Caco-2 (cell line): ENCODE measurements at regions not wholly inside any gene's neighbourhood (a gene's known extent, or its start where the extent isn't known, plus 50 kb on each side); places are given as distances from the start of the nearest gene placed in this dataset.
"Not testable (repeated sequence)": the region's sequence is repeated elsewhere in the genome, so short reads cannot be mapped to it uniquely, and the experiment has no call there.

ENCODE experiments used
- BruUV-seq: library from RNA; stranded (reverse); fragments of 400-500 nt; replicated peaks from 2 replicates; lab custom pipeline; 2021; lab: Mats Ljungman, UMichigan
- CTCF ChIA-PET: fragments of 300-600 bp; sonication (Branson Sonifier 250); formaldehyde crosslinking; loops from one replicate; lab custom pipeline; 2022; ENCODE audit warnings: antibody characterized with exemption; lab: Charles Lee
- POLR2A ChIA-PET: fragments of 300-600 bp; sonication (Branson Sonifier 250); formaldehyde crosslinking; loops from one replicate; lab custom pipeline; 2022; ENCODE audit warnings: antibody characterized with exemption; lab: Charles Lee
- DNase-seq, 2 experiments: peaks; one replicate each; pipeline versions ENCODE4 v3.0.0 to v3.0.0-alpha.2; 2020 to 2022
- H3K27me3 ChIP-seq: replicated peaks from 2 replicates; pipeline ENCODE4 v1.6.0; 2011; ENCODE audit warnings: low read length; ENCODE audit not compliant: control insufficient read depth, insufficient read depth
- H3K36me3 ChIP-seq: 2 replicates; pipeline ENCODE4 v1.5.1; 2011; ENCODE audit warnings: low read length; ENCODE audit not compliant: control insufficient read depth, insufficient read depth
- H3K4me1 ChIP-seq: fragments of 250-450 bp; sonication (Bioruptor Pico); 2 replicates; pipeline ENCODE4 v1.5.1; 2020; ENCODE audit warnings: mild to moderate bottlenecking
- H3K4me3 ChIP-seq: 2 replicates; pipeline ENCODE4 v1.5.1; 2011; ENCODE audit warnings: low read depth, mild to moderate bottlenecking, control low read depth, low read length
- H3K9me3 ChIP-seq: fragments of 250-450 bp; sonication (Bioruptor Pico); 2 replicates; pipeline ENCODE4 v1.5.1; 2020; ENCODE audit warnings: mild to moderate bottlenecking, moderate library complexity
- H3K27ac Mint-ChIP-seq: one replicate; pipeline ENCODE4 v1.8.0; 2022; ENCODE audit warnings: mixed read lengths; ENCODE audit not compliant: unreplicated experiment
- H3K27me3 Mint-ChIP-seq: one replicate; pipeline ENCODE4 v1.8.0; 2022; ENCODE audit warnings: mixed read lengths; ENCODE audit not compliant: insufficient read depth, unreplicated experiment
- H3K36me3 Mint-ChIP-seq: one replicate; pipeline ENCODE4 v1.8.0; 2022; ENCODE audit warnings: mild to moderate bottlenecking, mixed read lengths; ENCODE audit not compliant: insufficient read depth, unreplicated experiment
- H3K4me1 Mint-ChIP-seq: one replicate; pipeline ENCODE4 v1.8.0; 2022; ENCODE audit warnings: low read depth, mixed read lengths; ENCODE audit not compliant: unreplicated experiment
- H3K4me3 Mint-ChIP-seq: one replicate; pipeline ENCODE4 v1.8.0; 2022; ENCODE audit warnings: mild to moderate bottlenecking, moderate library complexity, mixed read lengths; ENCODE audit not compliant: unreplicated experiment
- H3K9me3 Mint-ChIP-seq: one replicate; pipeline ENCODE4 v1.8.0; 2022; ENCODE audit warnings: mixed read lengths; ENCODE audit not compliant: unreplicated experiment
- CTCF ChIP-seq, 2 experiments: fragments of 200-600 bp in 1 of 2; IDR thresholded peaks; 1 replicate in 1 of 2; 2 replicates in 1 of 2; pipeline versions ENCODE4 v1.5.1 to v1.8.0; 2011 to 2022; ENCODE audit warnings: antibody characterized with exemption in 1 of 2, control low read depth in 1 of 2, inconsistent platforms in 1 of 2, low read depth in 1 of 2, low read length in 1 of 2, mild to moderate bottlenecking in 1 of 2, moderate library complexity in 1 of 2; ENCODE audit not compliant: insufficient read depth in 1 of 2, severe bottlenecking in 1 of 2, unreplicated experiment in 1 of 2
- intact Hi-C: fragments of 100-400 bp; cut with micrococcal nuclease; formaldehyde crosslinking; loops from one replicate; pipeline ENCODE4 v1.10.0; 2022; ENCODE audit not compliant: unreplicated experiment

GRCh38 chr6:26961236-26961635, 286.3 kb upstream of the PRSS16 start:
- H3K4me1 ChIP-seq, H3K27ac Mint-ChIP-seq, H3K4me3 Mint-ChIP-seq, H3K4me3 ChIP-seq, BruUV-seq, CTCF ChIA-PET, H3K36me3 Mint-ChIP-seq, H3K27me3 Mint-ChIP-seq, H3K27me3 ChIP-seq, DNase-seq, H3K4me1 Mint-ChIP-seq, intact Hi-C loops, H3K9me3 ChIP-seq, H3K36me3 ChIP-seq, POLR2A ChIA-PET, H3K9me3 Mint-ChIP-seq: not testable (repeated sequence)

GRCh38 chr6:27002447-27002846, 245.1 kb upstream of the PRSS16 start:
- no peak overlapping the region for H3K4me3 ChIP-seq

GRCh38 chr6:27007020-27007419, 240.5 kb upstream of the PRSS16 start:
- TF ChIP-seq CTCF (IDR thresholded peaks at IDR 0.05; ENCODE audit: insufficient read depth in 1 of 2, low read depth in 1 of 2, low read length in 1 of 2, severe bottlenecking in 1 of 2, unreplicated experiment in 1 of 2) = no peak
- H3K9me3 Mint-ChIP-seq = no peaks in the 10 kb centered on the region
- Histone ChIP-seq H3K27me3 (no peaks in the 10 kb centered on the region), H3K4me3 (no peak overlapping the region), H3K9me3 (no peaks in the 10 kb centered on the region), H3K4me1 (no peaks in the 10 kb centered on the region), H3K36me3 (no peaks in the 10 kb centered on the region)
- no peak for DNase-seq
- ChIA-PET CTCF (no interaction called here), POLR2A (no interaction called here)
- BruUV-seq = no TSS peak
- H3K27ac Mint-ChIP-seq = no peak overlapping the region
- no peaks in the 10 kb centered on the region for H3K27me3 Mint-ChIP-seq
- no peaks in the 10 kb centered on the region for H3K36me3 Mint-ChIP-seq
- intact Hi-C loops = no loop called here
- H3K4me3 Mint-ChIP-seq = no peak overlapping the region
- no peaks in the 10 kb centered on the region for H3K4me1 Mint-ChIP-seq

More at GRCh38 chr6:27002447-27002846, 245.1 kb upstream of the PRSS16 start:
- Histone ChIP-seq H3K27me3 (no peaks in the 10 kb centered on the region), H3K4me1 (no peaks in the 10 kb centered on the region), H3K36me3 (no peaks in the 10 kb centered on the region), H3K9me3 (no peaks in the 10 kb centered on the region)
- Mint-ChIP-seq H3K27ac (no peak overlapping the region), H3K27me3 (no peaks in the 10 kb centered on the region), H3K9me3 (no peaks in the 10 kb centered on the region), H3K4me3 (no peak overlapping the region), H3K36me3 (no peaks in the 10 kb centered on the region), H3K4me1 (no peaks in the 10 kb centered on the region)
- intact Hi-C loops = no loop called here
- POLR2A ChIA-PET = no interaction called here
- TF ChIP-seq CTCF (IDR thresholded peaks at IDR 0.05; ENCODE audit: insufficient read depth in 1 of 2, low read depth in 1 of 2, low read length in 1 of 2, severe bottlenecking in 1 of 2, unreplicated experiment in 1 of 2) = no peak
- no peak for DNase-seq
- CTCF ChIA-PET = no interaction called here
- no TSS peak for BruUV-seq

GRCh38 chr6:27008613-27009012, 238.9 kb upstream of the PRSS16 start:
- H3K4me3 ChIP-seq, H3K9me3 ChIP-seq, POLR2A ChIA-PET, H3K27me3 Mint-ChIP-seq, H3K36me3 ChIP-seq, H3K4me1 ChIP-seq, intact Hi-C loops, H3K9me3 Mint-ChIP-seq, H3K27ac Mint-ChIP-seq, DNase-seq, H3K4me3 Mint-ChIP-seq, BruUV-seq, H3K27me3 ChIP-seq, CTCF ChIA-PET, H3K4me1 Mint-ChIP-seq, H3K36me3 Mint-ChIP-seq: not testable (repeated sequence)

GRCh38 chr6:27014053-27014452, 233.4 kb upstream of the PRSS16 start:
- BruUV-seq, DNase-seq, H3K4me1 ChIP-seq, H3K27me3 ChIP-seq, H3K27ac Mint-ChIP-seq, H3K4me1 Mint-ChIP-seq, H3K36me3 Mint-ChIP-seq, H3K36me3 ChIP-seq, intact Hi-C loops, CTCF ChIA-PET, H3K4me3 ChIP-seq, H3K4me3 Mint-ChIP-seq, H3K9me3 ChIP-seq, H3K27me3 Mint-ChIP-seq, POLR2A ChIA-PET: not testable (repeated sequence)
- H3K9me3 Mint-ChIP-seq = peaks cover 13% of the 10 kb centered on the region
